A204.1 (cell line): ENCODE measurements at regions not wholly inside any gene's neighbourhood (a gene's known extent, or its start where the extent isn't known, plus 50 kb on each side); places are given as distances from the start of the nearest gene placed in this dataset.
"Not testable (repeated sequence)": the region's sequence is repeated elsewhere in the genome, so short reads cannot be mapped to it uniquely, and the experiment has no call there.

Experiments
- FAIRE-seq: peaks from 2 replicates; lab custom pipeline; 2012; peaks lifted over from hg19 to GRCh38; lab: Jason Lieb, UNC

GRCh38 chr10:3925184-3925583 lies 140.2 kb upstream of the KLF6 start:
- no peak for FAIRE-seq

DNA sequence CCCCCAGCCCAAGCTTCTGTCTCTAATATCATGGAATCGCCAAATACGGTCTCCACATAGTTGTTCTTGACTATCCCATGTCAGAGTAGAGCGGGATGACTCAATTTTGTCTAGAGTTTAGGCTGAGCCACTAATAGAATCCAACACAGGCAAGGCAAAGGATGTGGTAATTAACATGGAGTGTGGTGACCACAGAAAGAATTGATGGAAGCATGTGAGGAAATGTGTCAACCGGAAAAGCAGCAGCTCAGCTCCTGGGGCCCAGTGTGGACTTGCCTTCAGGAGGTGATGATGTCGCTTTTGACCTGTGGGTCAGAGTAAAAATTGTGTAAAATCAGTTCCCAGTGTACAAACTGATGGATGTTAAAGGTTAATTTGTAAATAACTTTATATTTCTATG lies 139.3 kb upstream of the KLF6 start:
- no peak for FAIRE-seq

DNA sequence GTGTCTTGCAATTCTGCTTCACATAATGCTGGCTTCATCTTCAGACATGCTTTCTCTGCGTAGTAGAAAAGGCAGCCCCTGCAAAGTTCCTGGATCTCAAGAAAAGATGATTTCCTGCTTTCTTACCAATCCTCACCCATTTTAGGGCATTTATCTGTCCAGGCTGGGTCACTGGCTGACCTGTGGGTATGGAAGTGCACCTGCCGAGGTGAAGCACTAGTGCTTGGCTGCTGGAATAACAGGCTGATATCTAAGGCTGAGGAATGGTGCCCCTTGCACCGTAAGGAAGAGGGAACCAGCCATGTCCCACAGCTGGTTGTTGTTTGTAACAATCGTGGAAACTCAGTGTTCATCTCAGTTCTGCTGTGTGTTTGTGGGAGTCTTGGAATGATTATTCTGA lies 138.0 kb upstream of the KLF6 start:
- FAIRE-seq = no peak

GRCh38 chr10:3919709-3920308 lies 134.8 kb upstream of the KLF6 start:
- FAIRE-seq = no peak

DNA sequence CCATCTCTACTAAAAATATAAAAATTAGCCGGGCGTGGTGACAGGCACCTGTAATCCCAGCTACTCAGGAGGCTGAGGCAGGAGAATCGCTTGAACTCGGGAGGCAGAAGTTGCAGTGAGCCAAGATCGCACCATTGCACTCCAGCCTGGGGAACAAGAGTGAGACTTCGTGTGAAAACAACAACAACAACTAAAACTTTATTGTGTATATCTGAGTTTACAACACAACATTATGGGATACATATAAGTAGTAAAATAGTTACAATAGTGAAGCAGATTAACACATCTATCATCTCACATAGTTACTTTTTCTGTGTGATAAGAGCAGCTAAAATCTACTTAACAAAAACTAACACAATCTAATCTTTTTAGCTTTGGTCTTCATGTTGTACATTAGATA lies 132.4 kb upstream of the KLF6 start:
- not testable (repeated sequence) for FAIRE-seq

- FAIRE-seq = no peak
These were observed 129.7 kb upstream of the KLF6 start for GRCh38 chr10:3914733-3915132.

- FAIRE-seq = no peak
These were observed 126.9 kb upstream of the KLF6 start for GRCh38 chr10:3911713-3912442.

DNA sequence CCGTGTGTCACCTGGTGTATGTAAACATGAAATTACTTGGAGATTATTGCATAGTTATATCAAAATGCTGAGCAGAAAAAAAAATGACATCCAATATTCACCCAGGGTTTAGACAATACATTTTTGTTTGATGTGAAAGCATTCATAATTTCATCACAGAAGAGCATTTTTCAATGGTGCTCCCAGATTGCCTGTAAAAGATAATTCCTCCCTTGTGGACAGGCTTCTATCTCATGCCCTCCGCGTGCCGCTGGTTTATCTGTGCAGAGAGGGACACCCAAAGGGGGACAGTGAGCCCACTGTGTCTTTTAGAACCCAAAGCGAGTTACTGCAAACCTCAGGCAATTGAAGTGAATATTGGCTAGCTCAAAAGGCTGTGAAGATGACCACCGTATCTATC lies 126.2 kb upstream of the KLF6 start:
- FAIRE-seq = no peak

GRCh38 chr10:3909339-3909738 lies 124.3 kb upstream of the KLF6 start:
- FAIRE-seq = no peak

DNA sequence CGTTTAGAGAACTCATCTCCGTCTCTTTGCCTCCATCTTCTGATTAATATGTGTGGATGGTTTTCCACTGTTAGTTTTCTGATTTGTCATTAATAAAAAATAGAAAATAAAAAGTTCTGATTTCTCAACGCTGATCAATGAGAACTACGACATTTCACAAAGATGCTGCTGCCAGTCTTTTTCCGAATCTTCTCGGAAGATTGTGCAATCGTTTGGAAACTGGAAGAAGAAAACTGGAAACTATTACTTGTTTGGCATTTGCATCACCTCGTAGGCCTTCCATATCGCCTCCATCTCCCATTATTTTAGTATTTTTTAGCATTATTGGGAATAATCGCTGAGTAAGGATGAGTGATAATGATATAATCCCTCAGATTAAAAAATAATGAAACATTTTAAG lies 123.2 kb upstream of the KLF6 start:
- no peak for FAIRE-seq

- FAIRE-seq = no peak
These were observed 122.5 kb upstream of the KLF6 start for GRCh38 chr10:3907514-3907913.

DNA sequence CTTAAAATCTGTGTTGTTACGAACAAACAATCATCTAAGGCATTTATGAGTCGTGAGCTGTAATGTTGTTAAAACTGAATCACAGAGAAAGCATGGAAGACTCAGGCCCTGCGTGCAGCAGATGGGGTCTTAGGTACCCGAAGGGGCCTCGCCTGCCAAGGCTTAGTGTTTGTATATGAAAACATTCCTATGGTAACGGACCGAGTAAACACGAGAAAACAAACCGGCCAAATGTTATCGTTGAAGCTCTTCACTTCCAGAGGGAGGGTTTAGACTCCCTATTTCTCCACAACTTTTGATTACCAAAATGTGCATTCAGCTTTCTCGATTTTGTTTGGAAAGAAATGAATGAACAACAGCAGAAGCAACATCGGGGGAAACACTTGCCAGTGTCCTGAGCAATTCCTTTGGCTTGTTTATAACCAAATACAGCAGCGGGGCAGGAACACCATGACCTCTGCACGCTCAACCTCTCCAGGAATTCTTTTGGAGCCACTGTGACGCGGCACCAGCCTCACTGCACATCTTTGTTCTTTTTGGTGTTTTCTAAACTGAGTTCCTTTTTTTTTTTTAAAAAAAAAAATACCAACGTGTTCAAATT lies 121.6 kb upstream of the KLF6 start:
- FAIRE-seq = no peak

DNA sequence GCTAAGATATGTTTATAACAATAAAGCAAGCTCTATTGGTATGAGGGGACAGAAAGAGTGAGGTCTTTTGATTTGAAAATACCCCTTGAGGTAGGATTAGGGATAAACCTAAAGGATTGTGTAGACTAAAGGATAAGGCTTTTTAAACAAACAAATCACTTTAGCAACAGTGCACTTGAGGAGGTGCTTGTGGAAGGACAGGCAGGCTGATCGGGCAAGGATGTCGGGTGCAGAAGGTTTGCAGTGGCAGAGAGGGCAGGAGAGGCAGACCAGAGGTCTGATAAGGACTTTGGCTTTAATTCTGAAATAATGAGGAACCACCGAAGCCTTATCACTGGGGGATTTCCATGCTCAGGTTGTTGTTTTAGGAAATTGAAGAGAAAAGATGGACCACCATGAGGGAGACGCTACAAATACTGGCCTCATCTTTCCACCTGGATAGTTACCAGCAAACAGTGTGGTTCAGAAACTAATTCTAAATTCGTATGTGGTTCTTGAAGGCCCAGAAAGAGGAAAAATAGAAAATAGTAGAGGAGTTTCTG lies 119.5 kb upstream of the KLF6 start:
- no peak for FAIRE-seq

DNA sequence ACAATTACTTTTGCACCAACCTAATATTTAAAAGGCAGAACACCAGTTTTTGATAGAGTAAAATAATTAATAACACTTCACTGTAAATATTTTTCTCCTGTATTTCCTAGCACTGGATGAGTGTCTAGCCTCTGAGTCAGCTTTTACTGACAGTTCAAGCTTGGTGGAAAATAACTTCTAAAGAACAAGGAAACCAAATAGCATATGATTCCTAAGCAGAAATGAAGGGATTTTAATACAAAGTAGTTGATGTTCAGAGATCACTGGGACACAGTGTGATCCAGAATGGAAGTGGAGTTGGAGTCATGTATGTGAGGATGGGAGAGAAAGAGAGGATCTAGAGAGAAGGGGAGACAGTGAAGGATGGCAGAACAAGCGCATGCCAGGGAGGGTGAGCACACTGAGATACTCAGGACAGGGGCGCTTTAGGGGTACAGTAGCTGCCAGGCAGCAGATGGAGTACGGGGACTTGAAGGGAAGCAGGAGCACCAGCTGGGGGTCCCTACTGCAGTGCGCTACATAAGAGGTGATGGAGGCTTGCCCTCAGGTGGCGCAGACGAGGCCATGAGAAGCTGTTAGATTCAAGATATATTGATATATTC lies 117.9 kb upstream of the KLF6 start:
- no peak for FAIRE-seq

DNA sequence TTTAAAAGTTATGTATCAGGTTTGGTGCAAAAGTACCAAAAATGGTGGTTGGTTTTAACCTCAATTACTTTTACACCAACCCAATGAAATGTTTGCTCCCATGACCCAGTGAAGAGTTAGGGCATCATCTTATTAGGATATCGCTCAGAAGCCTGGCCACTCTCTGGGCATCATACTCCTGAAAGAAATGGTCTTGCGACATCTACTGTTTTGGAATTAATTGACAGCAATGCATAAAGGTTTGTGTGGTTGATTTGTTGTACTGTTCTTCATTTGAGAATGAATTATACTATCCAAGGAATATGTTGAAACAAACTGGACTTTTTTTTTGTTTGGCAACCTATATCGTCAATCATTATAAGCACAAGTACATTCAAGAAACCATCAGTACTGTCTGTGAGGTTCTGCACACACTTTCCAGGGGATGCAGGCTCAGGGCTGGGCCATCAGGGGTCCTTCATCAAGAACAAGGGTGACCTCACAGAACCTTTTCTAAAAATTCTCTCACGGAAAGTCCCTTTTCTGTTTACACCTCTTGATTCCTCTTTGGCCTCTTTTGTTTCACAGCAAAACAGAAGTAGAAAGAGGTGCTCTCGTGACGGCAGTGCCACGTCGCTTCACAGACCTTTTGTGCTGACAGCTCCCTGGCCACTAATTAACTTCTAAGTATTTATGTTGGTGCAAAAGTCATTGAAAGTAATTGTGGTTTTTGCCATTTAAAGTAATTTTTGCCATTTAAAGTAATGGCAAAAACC lies 117.2 kb upstream of the KLF6 start:
- FAIRE-seq = no peak

- FAIRE-seq = no peak
These were observed 116.4 kb upstream of the KLF6 start for GRCh38 chr10:3901370-3901769.

GRCh38 chr10:3900391-3900790 lies 115.4 kb upstream of the KLF6 start:
- no peak for FAIRE-seq

- no peak for FAIRE-seq
These were observed 113.8 kb upstream of the KLF6 start for GRCh38 chr10:3898821-3899220.

DNA sequence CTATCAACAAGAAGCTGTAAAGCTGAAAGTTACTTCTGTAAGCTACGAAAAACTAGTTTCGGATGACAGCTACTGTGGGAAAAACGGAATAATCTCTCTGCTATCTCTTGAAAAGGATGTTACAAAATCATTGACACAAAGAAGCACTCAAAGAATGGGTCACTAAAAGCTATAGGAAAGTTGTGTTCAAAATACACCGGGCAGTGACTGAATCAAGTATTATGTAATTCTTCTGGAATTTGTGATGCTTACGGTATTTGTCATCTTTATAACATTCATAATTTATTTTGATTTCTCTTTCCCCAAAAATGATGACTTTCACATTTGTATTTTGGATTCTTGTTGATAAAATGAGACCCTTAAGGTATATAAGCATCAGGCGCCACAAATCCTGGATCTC lies 112.1 kb upstream of the KLF6 start:
- no peak for FAIRE-seq

GRCh38 chr10:3896161-3896560 lies 111.2 kb upstream of the KLF6 start:
- no peak for FAIRE-seq

- no peak for FAIRE-seq
These were observed 110.1 kb upstream of the KLF6 start for GRCh38 chr10:3895045-3895631.

DNA sequence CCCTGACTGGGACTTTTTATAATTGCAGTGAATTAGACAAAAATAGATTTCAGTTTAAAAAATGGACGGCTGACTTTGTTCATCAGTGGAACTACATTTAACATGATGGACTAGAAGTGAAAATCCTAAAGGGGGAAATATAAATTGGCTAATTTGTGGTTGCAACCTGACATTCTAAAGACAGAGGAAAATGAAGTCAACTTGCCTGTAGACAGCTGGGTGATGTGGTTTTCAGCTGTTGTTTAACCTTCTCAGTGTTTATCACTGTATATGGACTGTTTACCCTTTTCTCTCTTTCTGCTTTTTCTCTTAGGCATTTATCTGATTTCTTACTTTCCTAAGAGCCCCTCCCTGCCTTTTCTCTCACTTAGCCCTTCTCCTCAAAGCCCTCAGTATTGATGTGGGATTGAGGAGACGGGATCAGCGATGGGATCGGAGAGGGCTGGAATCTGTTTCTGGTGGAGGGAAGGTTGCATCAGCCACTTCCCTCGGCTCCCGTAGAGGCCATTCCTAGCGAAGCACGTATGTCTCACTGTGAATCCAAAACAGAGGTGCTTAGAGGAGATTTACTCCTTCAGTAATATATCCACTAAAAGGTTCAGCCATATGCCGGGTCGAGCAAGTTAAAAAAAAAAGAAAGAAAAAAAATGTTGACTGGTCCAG lies 109.0 kb upstream of the KLF6 start:
- FAIRE-seq = no peak
